Keratinocyte (primary cell): ENCODE measurements at regions not wholly inside any gene's neighbourhood (a gene's known extent, or its start where the extent isn't known, plus 50 kb on each side); places are given as distances from the start of the nearest gene placed in this dataset.

ENCODE experiments used
- EZH2 ChIP-seq: IDR thresholded peaks from one replicate; pipeline ENCODE4 v1.6.1; 2012; ENCODE audit warnings: inconsistent platforms, mild to moderate bottlenecking, low read length, moderate library complexity
- TF ChIP-seq, protein P1 (sequence below), 3 experiments: IDR thresholded peaks in 1 of 3; conservative IDR thresholded peaks in 1 of 3; optimal IDR thresholded peaks in 1 of 3; 2 replicates in 2 of 3; 3 replicates in 1 of 3; pipeline versions ENCODE3 to v1.5.1; 2011; ENCODE audit warnings: low read length in 3 of 3, mild to moderate bottlenecking in 3 of 3, moderate library complexity in 2 of 3, control low read depth in 1 of 3, inconsistent platforms in 1 of 3; ENCODE audit not compliant: insufficient read depth in 2 of 3; ENCODE audit errors: extremely low read depth in 1 of 3

DNA sequence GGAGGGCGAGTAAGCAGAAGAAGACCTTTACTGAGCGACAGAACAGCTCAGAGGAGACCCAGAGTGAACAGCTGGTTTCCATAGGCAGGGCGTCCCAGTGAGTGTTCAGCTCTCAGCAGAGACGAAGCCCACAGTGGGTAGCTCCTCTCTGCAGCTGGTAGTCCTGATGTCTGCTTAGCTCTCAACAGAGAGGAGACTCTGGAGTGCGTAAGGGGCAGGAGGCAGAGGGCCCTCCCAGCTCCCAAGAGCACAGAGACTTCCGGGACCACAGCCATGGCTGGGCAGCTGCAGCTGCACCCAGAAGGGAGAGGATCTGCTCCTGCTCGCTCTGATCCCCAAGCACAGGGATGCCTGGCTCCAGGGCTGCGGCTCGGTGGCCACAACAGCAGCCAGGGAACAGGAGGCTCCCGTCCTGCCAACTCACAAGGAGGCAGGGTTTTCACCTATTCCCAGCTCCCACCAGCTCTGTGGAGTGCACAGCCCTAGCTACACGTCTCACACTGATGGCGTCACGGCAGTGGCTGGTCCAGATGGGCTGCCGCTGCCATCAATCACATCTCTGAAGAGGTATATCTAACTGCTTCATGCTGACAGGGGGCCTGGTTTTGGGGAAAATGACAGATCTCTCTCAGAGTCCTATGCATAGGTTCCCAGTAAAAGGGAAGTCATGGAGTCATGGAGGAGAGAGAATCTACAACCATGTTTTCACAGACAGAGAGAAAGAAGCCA, 2660.1 kb upstream of the PCDH20 start:
- TF ChIP-seq, protein P1, sequence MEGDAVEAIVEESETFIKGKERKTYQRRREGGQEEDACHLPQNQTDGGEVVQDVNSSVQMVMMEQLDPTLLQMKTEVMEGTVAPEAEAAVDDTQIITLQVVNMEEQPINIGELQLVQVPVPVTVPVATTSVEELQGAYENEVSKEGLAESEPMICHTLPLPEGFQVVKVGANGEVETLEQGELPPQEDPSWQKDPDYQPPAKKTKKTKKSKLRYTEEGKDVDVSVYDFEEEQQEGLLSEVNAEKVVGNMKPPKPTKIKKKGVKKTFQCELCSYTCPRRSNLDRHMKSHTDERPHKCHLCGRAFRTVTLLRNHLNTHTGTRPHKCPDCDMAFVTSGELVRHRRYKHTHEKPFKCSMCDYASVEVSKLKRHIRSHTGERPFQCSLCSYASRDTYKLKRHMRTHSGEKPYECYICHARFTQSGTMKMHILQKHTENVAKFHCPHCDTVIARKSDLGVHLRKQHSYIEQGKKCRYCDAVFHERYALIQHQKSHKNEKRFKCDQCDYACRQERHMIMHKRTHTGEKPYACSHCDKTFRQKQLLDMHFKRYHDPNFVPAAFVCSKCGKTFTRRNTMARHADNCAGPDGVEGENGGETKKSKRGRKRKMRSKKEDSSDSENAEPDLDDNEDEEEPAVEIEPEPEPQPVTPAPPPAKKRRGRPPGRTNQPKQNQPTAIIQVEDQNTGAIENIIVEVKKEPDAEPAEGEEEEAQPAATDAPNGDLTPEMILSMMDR (optimal IDR thresholded peaks at IDR 0.05 in 1 of 3, IDR thresholded peaks at IDR 0.05 in 1 of 3, conservative IDR thresholded peaks at IDR 0.05 in 1 of 3; ENCODE audit: extremely low read depth in 1 of 3, insufficient read depth in 2 of 3, low read length in 3 of 3), result no peak
- TF ChIP-seq EZH2, result no peak
